Gastrocnemius medialis (tissue), 4 donors: ENCODE measurements at regions not wholly inside any gene's neighbourhood (a gene's known extent, or its start where the extent isn't known, plus 50 kb on each side); places are given as distances from the start of the nearest gene placed in this dataset.

ENCODE experiments used
- POLR2A ChIP-seq, 2 donors: fragments of 450-650 bp; IDR thresholded peaks; one replicate each; pipeline ENCODE4 v1.6.1; 2017; ENCODE audit warnings: antibody characterized with exemption in 2 of 2, mild to moderate bottlenecking in 2 of 2, moderate library complexity in 2 of 2
- TF ChIP-seq, protein P1 (sequence below), 5 experiments: fragments of 450-650 bp in 3 of 5; fragments of 200-600 bp in 2 of 5; sonication (generic) in 2 of 5; IDR thresholded peaks in 4 of 5; conservative IDR thresholded peaks in 1 of 5; 1 replicate in 4 of 5; 2 replicates in 1 of 5; pipeline ENCODE4 v1.5.1; 2016 to 2019; ENCODE audit warnings: antibody characterized with exemption in 5 of 5, mild to moderate bottlenecking in 3 of 5, moderate library complexity in 3 of 5

DNA sequence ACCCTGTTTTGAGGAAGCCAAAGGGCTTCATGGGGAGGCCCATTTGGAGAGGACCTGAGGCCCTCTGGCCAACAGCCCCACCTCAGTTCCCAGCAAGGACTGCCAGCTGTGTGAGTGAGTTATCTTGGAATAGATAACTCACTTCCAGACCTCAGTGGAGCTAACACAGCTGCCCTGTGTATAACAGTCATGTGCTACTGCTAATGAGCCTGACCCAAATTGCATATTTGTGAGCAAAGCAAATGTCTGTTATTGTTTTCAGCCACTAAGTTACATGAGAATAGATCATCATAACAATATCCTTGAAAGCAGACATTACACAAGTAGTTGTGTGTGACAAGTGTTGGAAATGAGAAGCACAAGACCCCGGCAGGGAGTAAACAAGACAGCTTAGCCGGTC is 355.8 kb downstream of the MCTP2 start:
- TF ChIP-seq, protein P1, sequence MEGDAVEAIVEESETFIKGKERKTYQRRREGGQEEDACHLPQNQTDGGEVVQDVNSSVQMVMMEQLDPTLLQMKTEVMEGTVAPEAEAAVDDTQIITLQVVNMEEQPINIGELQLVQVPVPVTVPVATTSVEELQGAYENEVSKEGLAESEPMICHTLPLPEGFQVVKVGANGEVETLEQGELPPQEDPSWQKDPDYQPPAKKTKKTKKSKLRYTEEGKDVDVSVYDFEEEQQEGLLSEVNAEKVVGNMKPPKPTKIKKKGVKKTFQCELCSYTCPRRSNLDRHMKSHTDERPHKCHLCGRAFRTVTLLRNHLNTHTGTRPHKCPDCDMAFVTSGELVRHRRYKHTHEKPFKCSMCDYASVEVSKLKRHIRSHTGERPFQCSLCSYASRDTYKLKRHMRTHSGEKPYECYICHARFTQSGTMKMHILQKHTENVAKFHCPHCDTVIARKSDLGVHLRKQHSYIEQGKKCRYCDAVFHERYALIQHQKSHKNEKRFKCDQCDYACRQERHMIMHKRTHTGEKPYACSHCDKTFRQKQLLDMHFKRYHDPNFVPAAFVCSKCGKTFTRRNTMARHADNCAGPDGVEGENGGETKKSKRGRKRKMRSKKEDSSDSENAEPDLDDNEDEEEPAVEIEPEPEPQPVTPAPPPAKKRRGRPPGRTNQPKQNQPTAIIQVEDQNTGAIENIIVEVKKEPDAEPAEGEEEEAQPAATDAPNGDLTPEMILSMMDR (IDR thresholded peaks at IDR 0.05 in 4 of 5, conservative IDR thresholded peaks at IDR 0.05 in 1 of 5): no peak
- TF ChIP-seq POLR2A (IDR thresholded peaks at IDR 0.05): no peak
